ENCODE measurements at regions not wholly inside any gene's neighbourhood (a gene's known extent, or its start where the extent isn't known, plus 50 kb on each side); places are given as distances from the start of the nearest gene placed in this dataset.
A peak's percentile ranks its signal among the peaks of the same experiment; 100 is the strongest.

DNA sequence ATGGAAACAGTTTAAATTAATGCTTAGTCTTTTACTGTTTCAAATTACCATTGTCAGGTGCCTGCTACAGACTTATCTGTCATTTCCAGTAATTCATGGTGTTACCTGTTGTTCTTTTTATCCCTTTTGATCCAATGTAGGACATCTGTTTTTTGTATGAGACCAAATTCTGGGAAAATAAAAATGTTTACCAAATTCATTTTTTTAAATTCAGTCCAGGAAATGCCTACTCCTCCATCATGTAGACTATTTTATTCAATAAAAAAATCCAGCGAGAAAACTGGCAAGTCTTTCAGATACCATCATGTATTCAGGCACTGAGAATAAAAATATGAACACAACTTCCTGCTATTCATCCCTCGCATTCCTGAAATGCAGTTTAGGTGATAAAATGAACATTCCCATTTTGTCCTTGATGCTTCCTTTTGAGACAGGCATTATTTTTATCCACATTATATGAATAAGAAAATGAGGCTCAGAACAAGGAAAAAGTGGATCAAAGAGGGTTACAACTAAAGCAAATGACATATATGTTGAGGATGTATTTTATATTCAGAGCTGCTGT lies 584.2 kb downstream of the SPRY1 start:
- no peak for DNase-seq (ENCODE audit: low read depth)

DNA sequence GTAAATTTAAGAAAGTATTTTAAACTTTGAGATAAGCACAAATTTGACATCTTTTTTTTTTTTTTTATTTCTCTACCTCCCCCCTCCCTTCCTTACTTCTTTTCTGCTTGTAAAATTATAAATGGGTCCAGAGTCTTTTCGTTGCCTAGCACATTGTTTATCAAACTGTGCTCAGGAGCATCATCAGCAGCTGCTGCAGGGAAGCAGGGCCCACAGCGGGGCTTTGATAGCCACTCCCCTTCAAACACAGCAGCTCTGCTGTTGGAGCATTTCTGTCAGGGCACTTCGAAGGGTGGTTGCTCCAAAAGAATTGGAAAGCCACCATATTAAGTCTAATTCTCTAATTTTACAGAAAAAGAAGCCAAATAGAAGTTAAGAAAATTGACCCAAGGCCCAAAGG lies 588.3 kb downstream of the SPRY1 start:
- no peak for DNase-seq (ENCODE audit: low read depth)

DNA sequence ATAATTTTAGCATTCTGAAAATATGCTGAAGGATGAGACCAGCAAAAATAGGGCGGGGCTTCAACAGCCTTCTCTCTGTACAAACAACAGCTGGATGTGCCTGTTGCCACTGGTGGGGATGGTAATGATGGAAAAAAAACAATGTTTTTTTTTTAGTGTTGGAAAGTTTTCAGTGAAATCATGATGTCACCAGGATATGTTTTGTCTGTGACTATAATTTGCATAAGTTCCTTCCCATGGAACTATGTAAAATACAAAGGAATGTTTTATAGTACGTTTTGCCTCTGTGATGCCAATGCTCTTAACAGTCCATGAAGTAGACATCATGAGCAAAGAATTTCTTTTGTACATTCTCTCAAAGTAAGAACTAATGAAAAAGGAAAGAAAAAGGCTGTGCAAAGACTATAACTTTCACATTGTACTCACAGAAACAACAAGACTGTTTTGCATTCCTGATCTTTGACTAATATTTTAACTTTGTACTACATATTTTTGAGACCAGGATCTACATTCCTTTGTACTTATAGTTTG lies 589.7 kb downstream of the SPRY1 start:
- DNase-seq (ENCODE audit: low read depth): peak; percentile 97

DNA sequence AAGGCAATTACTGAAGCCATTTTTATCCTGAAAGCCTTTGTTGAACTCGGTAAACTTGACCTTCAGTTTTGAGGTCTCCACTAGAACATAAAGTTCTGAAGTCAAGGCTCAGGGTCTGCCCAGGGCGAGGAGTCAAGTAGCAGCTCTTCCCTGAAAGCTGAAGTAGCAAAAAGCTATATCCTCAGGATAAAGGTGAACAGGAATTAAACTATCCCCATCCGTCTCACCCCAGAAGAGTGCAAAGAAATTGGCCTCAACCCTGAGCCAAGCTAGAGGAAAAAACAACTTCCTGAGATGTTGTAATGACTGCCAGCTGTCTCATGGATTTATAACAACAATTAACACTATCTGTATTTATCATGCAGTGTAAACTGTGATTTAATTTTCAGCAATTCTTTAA lies 590.8 kb downstream of the SPRY1 start:
- peak; percentile 47 for DNase-seq (ENCODE audit: low read depth)

DNA sequence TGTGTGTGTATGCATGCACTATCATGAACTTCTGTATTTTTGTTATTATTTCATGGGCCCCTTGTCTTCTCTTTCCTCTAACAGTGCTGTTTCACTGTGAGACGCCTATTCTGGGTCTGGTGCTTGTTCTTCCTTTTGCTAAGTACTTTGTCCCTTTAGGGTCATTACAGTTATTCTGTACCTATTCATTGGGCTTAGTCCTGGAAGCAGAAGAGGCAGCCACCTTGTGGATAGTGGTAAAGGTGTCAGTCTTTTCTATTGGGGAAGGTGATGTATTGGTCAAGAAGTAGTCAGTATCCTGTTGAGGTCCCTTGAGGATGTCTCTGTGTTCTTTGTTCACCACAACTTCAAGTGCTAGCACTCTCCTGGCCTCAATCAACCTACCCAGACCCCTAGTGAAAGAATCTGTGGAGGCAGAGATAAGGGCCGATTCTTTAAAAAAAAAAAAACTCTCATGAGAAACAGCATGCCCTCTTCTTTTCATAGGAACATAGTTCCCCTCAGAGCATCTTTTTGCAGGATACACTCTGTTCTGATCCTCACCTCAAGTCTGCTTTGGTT lies 593.8 kb downstream of the SPRY1 start:
- DNase-seq (ENCODE audit: low read depth): no peak

DNA sequence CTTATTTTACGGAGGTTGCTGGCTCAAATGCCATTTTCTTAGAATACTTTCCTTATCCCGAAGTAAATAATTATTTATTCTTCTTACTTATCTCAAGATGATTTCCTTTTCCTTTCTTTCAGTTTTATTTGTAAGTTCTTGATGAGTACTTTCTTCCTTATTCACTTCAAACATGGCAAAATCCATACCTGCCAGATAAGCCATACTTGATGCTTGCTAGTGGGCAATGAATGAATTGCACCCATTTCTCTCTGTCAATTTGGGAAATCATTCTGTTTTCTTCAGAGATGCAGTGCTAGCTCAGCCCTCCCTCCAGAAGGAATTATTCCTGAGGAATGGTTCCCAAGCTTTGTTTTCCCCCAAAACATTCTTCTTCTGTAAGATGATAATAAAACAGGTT lies 598.3 kb downstream of the SPRY1 start:
- no peak for DNase-seq (ENCODE audit: low read depth)

DNA sequence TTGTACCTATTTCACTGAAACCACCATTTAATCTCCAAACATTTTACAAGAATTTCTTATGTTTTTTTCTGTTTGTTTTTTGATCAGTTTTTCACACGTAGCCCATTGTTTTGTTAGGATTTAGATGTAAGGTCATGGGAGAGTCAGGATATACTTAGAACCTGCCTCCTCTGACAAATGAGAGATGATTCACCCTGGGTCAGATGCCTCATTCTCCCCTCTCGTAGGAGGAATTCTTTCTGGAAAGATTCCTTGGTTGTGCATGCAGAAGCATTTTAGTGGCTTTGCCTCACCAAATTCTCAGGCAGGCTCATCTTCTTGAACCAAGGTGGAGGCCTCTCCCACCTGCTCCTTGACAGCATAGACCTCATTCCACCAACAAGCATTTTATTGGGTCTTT lies 599.3 kb downstream of the SPRY1 start:
- DNase-seq (ENCODE audit: low read depth): peak; percentile 91

DNA sequence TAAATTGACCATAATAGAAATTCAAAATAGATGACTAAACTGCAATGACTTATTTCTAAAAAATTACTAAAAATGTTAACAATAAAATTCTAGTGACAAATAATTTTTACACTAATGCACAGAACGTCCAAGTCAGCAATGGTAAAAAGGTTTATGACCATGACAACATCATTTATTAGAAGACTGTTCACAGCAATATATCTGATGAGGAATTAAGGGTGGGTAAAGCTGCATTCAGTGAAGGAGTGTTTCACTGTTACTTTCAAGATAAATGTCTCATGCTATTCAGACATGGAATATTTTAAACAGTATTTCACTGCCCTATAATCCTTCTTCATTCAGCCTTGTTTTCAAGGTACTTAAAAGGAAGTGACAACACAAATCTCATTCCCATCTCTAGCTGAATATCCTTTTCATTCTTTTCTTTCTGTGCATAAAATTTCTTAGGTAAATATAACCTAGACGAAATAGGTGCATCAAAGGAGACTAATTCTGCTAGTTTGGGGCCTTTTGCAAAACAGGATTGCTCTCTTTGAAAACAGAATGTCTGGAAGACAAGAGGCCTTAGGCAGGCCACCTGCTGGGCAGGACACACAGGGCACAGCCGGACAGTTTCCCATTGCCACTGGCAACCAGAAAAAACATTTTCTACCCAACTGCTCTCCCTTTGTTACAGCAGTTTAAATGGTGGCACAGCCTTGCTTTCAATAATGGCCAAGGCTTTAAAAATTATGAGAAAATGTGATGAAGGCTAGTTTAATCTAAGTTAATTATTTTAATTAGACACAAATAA lies 600.3 kb downstream of the SPRY1 start:
- peak; percentile 79 for DNase-seq (ENCODE audit: low read depth)

DNA sequence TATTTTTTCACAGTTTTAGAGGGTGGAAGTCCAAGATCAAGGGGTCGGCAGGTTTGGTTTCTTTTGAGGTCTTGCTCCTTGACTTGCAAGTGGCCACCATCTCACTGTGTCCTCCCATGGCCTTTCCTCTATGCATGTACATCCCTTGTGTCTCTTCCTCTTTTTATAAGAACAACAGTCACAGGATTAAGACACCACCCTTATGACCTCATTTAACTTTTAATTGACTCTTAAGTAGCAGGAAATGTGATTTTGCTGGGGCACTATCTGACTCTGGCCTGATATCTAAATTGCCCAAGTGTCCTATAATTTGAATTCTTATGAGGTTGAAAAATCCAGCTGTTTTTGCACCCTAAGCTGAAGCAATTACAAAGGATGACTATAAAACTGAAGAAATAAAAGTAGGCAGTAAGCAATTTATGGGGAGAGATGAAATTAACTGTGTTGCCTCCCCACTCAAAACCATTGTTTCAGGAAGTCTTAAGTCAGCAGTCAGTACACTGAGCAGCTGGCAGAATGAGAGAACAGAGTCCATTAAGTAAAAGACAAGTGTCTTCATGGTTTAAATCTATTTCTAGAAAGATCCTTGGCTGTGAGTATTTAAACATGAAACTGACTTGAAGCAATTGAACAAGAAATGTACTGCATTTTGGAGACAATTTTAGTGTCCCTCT lies 601.3 kb downstream of the SPRY1 start:
- no peak for DNase-seq (ENCODE audit: low read depth)

DNA sequence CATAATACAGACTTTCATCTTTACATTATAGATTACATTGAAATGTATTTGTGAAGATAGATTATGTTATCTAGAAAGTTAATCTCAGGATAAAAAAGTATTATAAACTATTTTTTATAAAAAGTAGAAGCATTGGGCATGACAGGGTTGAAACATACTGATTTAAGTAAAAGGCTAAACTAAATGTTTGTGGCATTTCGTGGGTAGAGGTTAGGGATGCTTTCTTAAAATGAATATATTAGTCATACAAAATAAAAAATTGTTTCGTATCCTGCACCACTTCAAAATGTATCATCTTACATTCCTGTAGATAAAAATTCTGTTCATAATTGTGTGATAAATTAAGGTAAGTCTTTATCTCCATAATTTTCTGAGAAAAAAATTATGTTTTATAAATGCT lies 603.6 kb downstream of the SPRY1 start:
- peak; percentile 32 for DNase-seq (ENCODE audit: low read depth)

DNA sequence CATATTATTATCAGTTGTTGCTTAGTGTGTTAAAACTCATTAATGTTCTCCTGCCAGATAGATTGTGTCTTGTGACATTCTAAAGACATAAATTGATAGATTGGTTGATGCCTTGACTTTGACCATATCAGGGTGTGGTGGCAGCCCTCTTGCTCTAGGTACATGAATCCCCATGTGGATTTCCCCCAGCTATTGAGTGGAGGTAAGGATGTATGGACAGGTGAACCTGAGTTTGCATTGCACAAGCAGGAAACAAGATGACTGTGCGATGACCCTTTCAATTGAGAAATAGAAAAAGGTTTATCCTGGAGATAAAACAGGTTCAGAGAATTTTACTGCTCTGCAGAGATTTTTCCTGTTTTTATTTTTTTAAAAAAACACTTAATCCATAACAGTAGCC lies 619.2 kb downstream of the SPRY1 start:
- no peak for DNase-seq (ENCODE audit: low read depth)

DNA sequence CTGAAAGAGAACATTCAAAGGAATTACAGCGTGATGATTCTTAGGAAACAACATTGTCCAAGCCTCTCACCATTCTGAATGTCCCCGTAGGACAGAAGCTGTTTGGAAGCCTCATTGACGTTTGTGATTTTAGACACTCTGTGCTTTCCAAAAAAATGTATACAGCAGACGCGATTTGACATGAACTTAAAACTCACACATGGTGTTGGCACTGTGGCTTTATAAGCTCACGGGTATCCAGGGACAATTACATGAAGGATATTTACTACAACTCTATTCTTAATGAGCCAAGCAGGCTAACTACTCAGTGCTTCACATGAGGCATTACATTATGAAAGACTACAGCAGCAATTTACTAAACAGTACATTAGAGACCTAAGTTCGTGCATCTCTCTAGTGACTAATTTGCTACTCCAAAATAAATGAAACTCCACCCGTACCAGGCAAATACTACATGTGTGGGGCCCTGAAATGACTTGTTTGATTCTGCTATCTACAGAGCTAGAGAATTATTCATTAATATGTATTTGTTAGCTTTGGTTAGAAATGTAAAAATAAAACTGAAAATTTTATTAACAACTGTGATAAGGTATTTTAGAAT lies 620.7 kb downstream of the SPRY1 start:
- DNase-seq (ENCODE audit: low read depth): no peak

DNA sequence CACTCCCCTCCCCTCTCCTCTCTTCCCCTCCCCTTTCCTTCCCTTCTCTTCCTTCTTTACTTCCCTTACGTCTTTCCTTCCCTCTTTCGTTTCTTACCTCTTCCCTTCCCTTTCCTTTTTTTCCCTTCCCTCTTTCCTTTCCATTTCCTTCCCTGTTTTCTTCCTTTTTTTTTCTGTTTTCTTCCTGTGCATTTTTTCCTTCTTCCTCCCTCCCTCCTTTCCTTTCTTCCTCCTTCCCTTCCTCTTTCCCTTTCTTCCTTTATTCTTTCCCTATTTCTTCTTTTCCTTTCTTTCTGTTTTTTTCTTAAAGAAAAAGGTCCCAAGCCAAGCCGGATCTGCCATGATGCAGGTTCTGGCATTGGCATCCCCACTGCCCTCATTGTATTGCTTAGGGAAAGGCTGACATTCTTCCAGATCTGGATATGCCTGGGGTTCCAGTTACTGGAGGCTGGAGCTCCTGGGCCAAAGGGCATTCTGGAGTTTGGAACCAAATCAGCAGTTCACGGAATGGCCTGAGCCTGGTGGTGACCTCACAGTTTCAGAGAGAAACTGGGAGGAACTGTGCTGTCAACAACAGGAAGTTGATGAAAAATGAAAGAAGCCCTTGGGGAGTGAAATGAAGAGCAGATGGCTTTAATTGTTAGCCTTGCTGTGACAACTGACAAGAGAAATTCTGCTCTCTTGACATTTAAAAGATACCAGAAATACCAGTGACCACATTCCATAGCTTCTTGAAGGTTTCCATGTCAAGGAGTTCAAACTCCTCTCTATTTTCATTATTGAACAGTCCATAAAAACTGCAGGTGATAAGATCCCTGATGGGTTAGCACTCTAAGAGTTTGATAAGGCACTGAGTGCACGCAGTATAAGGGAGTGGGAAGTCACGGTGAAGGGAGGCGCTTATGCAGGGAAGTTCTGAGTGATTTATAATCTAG lies 622.1 kb downstream of the SPRY1 start:
- peak; percentile 73 for DNase-seq (ENCODE audit: low read depth)

DNA sequence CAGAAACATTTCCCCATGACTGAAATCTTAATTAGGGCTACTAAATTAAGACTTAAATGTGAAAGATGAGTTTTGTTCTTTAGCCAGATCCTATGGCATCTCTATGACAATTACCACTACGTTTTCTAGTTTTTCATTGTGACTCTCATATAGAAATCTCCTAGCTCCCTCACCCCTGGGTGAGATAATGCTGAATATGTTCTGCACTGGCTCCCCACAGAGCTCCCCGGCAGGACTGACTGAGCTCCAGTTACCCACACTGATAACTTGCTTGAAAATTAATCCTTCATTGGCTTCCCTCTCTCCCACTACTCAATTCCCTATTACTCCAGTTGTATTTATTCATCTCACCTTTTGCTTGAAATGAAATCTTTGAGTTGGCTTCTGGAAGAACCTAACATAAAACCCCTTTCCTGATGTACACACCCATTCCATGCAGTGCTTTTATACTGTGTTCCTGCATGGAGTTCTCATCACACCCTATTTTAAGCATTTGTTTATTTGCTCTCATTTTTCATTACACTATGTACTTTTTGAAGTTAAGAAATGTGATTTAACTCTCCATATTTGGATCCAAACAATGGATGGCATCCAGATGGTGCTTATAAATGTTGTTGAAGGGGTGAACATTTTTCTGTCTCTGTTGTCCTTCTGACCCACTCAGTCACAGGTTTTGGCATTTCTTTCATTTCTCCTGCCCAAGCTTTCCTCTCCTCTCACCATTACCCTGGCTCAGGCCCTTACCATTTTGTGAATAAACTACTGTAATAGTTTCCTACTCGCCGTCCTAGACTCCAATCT lies 623.4 kb downstream of the SPRY1 start:
- DNase-seq (ENCODE audit: low read depth): peak; percentile 66

DNA sequence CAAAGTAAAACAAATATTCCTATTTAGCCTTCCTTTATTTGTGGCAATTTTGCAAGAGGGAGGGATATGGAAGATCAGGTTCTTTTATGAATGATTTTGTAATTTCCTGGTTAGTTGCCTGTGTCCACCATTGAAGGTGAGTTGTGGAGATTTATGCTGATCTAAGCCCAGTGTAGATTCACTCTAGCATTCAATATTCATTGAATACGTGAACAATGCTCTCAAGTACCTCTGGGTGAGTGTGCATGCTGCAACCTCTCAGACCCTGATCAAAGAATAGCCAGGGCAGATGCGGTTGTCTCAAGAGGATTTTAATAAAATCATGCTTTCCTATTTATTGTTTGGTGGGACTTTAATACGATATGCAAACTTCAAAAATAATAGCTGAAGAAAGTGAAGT lies 628.4 kb downstream of the SPRY1 start:
- DNase-seq (ENCODE audit: low read depth): no peak

DNA sequence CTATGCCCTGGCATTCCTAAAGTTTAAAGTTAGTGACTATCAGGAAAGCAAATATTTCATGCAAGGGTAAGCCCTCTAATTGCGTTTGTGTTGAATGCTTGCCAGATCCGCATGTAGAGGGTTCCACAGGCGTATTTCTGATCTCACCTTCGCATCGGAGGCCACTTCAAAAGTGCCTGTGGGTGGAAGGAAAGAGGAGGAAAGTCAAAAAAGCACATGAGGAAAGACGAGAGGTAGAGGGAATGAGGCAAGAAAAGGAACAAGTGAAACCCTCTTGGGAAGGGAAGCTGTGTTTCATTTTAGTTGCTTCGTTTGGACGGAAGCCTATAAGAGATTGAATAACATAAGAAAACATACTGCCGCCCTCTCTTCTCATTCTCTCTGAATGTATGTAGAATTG lies 628.8 kb downstream of the SPRY1 start:
- DNase-seq (ENCODE audit: low read depth): peak; percentile 57

DNA sequence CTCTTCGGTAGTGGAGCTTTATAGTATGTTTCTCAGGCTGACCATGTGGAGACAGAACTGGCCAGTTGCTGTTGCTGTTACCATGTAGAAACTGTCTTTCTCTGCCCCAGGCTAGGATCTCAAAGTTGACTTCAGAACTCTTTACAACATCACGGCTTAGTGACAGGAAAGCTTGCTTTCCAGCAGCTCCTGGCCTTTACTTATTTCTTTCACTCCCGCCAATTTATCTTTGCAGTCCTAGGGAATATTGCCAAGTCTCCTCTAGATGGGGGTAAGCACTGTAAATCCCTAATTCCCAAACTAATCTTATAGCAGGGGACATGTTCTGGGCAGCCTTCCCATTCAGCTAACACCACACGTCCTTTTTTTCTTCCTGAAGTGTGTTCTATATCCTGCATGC lies 631.6 kb downstream of the SPRY1 start:
- no peak for DNase-seq (ENCODE audit: low read depth)

DNA sequence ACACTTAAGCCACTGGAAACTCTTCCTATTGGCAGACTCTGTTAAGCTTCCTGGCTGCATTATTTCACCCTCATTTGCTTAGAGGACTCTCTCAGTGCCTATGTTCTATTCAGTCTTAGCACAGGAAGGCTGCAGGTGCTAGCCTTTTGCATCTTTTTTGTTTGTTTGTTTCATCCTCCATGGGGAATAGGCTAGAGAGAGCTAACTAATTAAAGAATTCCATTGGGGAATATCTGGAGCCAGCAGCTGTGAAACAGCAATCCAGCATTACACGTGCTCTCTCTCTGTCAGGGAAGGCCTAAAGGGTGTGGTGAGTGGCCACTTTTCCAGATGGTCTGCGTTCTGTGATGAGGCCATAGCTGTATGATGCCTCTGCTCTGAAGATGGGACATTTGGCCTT lies 633.6 kb downstream of the SPRY1 start:
- peak; percentile 32 for DNase-seq (ENCODE audit: low read depth)

DNA sequence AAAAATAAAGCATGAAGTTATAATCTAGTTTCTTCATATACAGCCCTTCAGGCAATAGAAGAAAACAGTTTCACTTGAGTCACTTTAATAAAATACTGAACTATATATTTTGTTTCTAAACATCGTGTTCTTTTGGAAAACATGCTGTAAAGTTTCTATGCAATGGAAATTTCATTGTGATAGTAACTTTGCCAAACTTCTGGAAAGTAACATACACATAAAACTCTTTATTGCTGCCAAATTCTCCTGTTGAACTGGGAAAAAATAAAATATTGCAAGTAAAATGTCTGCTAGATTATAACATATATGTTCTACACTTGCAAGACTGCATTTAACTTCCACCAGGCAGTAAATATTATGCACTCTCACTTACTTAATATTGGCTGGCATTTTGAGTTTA lies 635.4 kb downstream of the SPRY1 start:
- DNase-seq (ENCODE audit: low read depth): no peak
